Right lung (tissue), 2 donors: ENCODE measurements at regions not wholly inside any gene's neighbourhood (a gene's known extent, or its start where the extent isn't known, plus 50 kb on each side); places are given as distances from the start of the nearest gene placed in this dataset.
A peak's percentile ranks its signal among the peaks of the same experiment; 100 is the strongest.

ENCODE experiments used
- DNase-seq, 2 donors: peaks; one replicate each; pipeline ENCODE4 v3.0.0-alpha.2; 2013

- no peak for DNase-seq
Measured at GRCh38 chr5:105448271-105448670, 1885.7 kb upstream of the NUDT12 start.

GRCh38 chr5:105430516-105430915, 1867.9 kb upstream of the NUDT12 start:
- no peak for DNase-seq

- DNase-seq = no peak
Measured at GRCh38 chr5:105428451-105429380, 1866.1 kb upstream of the NUDT12 start.

- no peak for DNase-seq
Measured at GRCh38 chr5:105414067-105414466, 1851.5 kb upstream of the NUDT12 start.

- no peak for DNase-seq
Measured at GRCh38 chr5:105413406-105413990, 1850.9 kb upstream of the NUDT12 start.

- DNase-seq = no peak
Measured at GRCh38 chr5:105409695-105410094, 1847.1 kb upstream of the NUDT12 start.

GRCh38 chr5:105407200-105407599, 1844.6 kb upstream of the NUDT12 start:
- no peak for DNase-seq

GRCh38 chr5:105397749-105398148, 1835.2 kb upstream of the NUDT12 start:
- DNase-seq = no peak

GRCh38 chr5:105392710-105393149, 1830.1 kb upstream of the NUDT12 start:
- DNase-seq = no peak

GRCh38 chr5:105392122-105392709, 1829.6 kb upstream of the NUDT12 start:
- no peak for DNase-seq

GRCh38 chr5:105380126-105380525, 1817.5 kb upstream of the NUDT12 start:
- peak in 1 of 2 donors; percentile 1 for DNase-seq

- DNase-seq = no peak
Measured at GRCh38 chr5:105371169-105371568, 1808.6 kb upstream of the NUDT12 start.

- no peak for DNase-seq
Measured at GRCh38 chr5:105350486-105351140, 1788.0 kb upstream of the NUDT12 start.

- DNase-seq = no peak
Measured at GRCh38 chr5:105331558-105331957, 1769.0 kb upstream of the NUDT12 start.

- no peak for DNase-seq
Measured at GRCh38 chr5:105330185-105330584, 1767.6 kb upstream of the NUDT12 start.

GRCh38 chr5:105304859-105305258, 1742.3 kb upstream of the NUDT12 start:
- no peak for DNase-seq

- DNase-seq = no peak
Measured at GRCh38 chr5:105288946-105289345, 1726.4 kb upstream of the NUDT12 start.

GRCh38 chr5:105283134-105283533, 1720.5 kb upstream of the NUDT12 start:
- DNase-seq = no peak

GRCh38 chr5:105274079-105274478, 1711.5 kb upstream of the NUDT12 start:
- DNase-seq = no peak

GRCh38 chr5:105263515-105263914, 1700.9 kb upstream of the NUDT12 start:
- DNase-seq = no peak

- no peak for DNase-seq
Measured at GRCh38 chr5:105259581-105260217, 1697.1 kb upstream of the NUDT12 start.

GRCh38 chr5:105238561-105238960, 1676.0 kb upstream of the NUDT12 start:
- DNase-seq = no peak
